AG10803 (cell line): ENCODE measurements at regions not wholly inside any gene's neighbourhood (a gene's known extent, or its start where the extent isn't known, plus 50 kb on each side); places are given as distances from the start of the nearest gene placed in this dataset.

Source experiments
- DNase-seq: peaks from one replicate; pipeline ENCODE4 v3.0.0; 2010; ENCODE audit warnings: low read depth
- H3K4me3 ChIP-seq: 2 replicates; pipeline ENCODE4 v1.5.1; 2011; ENCODE audit warnings: mild to moderate bottlenecking, low read length, control low read depth
- TF ChIP-seq, protein P1 (sequence below): conservative IDR thresholded peaks from 2 replicates; pipeline ENCODE4 v1.5.1; 2011; ENCODE audit warnings: mild to moderate bottlenecking, low read length, control low read depth, inconsistent platforms

DNA sequence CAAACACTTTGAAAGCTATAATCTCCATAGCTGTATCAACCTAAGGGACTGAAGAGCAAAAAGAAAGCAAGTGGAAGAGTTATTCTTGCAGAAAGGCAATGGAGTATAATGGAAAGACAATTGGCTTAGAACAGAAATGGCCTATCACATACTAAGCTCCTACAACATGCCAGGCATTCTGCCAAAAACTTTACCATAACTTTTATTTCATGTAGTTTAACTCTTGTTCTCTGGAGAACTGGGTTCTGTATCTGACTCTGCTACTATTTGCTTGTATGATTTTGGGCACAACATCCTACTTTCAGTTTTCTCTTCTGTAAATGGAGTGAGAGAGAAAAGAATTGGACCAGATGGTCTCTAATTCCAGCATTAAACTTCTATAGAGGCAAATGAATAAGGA lies 449.1 kb downstream of the GPATCH2 start:
- TF ChIP-seq, protein P1, sequence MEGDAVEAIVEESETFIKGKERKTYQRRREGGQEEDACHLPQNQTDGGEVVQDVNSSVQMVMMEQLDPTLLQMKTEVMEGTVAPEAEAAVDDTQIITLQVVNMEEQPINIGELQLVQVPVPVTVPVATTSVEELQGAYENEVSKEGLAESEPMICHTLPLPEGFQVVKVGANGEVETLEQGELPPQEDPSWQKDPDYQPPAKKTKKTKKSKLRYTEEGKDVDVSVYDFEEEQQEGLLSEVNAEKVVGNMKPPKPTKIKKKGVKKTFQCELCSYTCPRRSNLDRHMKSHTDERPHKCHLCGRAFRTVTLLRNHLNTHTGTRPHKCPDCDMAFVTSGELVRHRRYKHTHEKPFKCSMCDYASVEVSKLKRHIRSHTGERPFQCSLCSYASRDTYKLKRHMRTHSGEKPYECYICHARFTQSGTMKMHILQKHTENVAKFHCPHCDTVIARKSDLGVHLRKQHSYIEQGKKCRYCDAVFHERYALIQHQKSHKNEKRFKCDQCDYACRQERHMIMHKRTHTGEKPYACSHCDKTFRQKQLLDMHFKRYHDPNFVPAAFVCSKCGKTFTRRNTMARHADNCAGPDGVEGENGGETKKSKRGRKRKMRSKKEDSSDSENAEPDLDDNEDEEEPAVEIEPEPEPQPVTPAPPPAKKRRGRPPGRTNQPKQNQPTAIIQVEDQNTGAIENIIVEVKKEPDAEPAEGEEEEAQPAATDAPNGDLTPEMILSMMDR, result no peak
- H3K4me3 ChIP-seq, result no peak overlapping the region
- no peak for DNase-seq

DNA sequence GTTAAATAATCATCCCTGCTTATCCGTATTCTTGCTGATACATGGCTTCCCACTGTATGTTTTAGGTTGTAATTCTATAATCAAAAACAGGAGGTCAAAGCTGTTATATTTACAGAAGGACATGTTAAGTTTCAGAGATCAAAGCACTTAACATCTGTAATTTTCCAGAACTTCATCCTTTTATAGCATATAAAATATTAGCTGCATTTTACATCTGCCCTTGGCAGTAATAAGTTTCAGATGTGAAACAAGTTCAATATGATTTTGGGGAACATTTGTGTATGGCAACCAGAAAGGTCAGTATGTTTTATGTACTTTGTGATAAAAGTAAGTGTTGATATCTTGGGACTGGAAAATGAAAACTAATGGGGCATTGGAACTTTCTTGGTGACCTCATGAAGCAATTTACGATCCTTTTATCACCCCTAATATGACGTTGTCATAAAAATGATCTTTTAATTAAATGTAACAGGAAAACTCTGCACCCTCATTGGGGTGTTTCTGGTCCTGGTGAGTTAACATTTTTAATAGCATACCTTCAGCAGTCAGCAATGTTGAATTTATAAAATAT lies 449.6 kb downstream of the GPATCH2 start:
- no peak overlapping the region for H3K4me3 ChIP-seq
- TF ChIP-seq, protein P1, result no peak
- no peak for DNase-seq

DNA sequence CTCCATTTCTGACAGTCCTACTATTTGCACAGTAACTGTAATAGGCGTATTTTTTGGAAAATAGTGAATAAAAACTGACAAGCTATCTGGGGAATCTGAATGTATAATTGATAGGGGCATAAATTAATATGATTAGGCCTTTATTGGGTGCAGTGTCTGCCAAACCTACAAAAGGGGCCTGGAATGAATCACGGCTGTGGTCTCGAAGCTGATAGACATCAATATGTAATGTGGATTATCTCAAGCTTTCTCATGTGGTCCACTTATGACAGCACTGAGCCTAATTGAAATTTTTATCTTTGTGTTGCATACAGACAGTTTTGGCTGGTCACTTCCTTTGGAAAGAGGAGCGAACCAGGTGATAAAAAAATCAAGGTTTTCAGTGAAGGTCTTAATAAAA lies 450.4 kb downstream of the GPATCH2 start:
- DNase-seq, result no peak
- H3K4me3 ChIP-seq, result no peak overlapping the region
- TF ChIP-seq, protein P1, result no peak

DNA sequence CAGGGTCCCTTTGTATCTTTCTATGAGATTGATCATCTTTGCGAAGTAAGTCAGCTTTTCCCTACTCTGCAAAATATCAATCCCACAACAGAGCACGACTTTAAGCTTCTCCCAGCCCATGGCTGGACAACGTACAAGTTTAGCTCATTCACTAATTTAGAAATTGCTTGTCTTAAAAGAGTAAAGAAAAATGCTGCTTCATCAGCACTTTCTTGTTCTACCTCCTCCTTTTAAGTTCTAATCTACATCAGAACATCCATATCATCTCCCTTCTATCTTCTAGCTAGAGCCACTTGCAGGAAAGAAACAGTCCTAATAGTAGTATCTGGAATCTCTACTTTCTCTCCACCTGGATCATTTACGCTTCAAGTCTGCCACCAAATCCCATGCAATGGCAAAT lies 441.2 kb upstream of the ESRRG start:
- no peak for DNase-seq
- H3K4me3 ChIP-seq, result no peak overlapping the region
- TF ChIP-seq, protein P1, result no peak

DNA sequence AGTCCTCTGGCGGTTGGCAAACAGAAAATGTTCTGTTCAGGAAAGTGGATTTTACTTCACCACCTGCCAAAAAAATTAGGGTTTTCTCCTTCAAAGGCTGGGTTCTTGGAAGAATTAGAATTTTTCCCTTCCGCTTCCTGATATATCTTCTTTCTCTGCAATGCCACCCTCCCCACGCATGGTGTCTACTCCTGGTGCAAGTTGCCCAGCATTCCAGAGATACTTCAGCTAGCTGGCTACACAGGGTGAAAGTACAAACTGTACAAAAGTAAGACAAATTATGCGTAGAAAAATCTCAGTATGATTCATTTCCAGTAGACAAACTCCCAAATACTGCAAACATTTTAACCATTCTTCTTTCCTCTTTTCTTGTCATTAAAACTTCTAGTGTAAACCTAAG lies 430.1 kb upstream of the ESRRG start:
- DNase-seq, result no peak
- TF ChIP-seq, protein P1, result no peak
- no peak overlapping the region for H3K4me3 ChIP-seq

DNA sequence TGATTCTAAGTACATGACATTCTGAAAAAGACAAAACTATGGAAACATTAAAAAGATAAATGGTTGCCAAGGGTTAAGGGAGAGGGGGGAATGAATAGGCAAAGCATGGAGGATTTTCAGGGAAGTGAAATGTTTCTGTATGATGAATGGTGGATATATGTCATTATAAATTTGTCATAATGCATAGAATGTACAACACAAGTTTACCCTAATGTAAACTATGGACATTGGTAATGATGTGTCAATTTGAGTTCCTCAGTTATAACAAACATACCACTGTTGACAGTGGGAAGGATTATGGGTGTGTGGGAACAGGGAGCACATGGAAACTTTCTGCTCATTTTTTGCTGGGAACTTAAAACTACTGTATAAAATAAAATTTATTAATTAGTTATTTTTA lies 427.1 kb upstream of the ESRRG start:
- TF ChIP-seq, protein P1, result no peak
- DNase-seq, result no peak
- H3K4me3 ChIP-seq, result no peak overlapping the region

DNA sequence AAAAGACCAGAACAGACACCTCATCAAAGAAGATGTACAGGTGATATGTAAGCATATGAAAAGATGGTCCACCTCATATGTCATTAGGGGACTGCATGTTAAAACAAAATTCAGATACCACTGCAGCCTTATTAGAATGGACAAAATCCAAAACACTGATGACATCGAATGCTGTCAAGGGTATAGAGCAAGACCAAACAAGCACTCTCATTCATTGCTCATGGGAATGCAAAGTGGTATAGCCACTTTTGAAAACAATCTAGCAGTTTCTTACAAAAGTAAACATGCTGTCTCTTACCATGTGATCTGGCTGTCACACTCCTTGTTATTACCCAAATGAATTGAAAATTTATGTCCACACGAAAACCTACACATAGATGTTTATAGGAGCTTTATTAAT lies 426.6 kb upstream of the ESRRG start:
- TF ChIP-seq, protein P1, result no peak
- H3K4me3 ChIP-seq, result no peak overlapping the region
- no peak for DNase-seq
